ENCODE measurements at regions not wholly inside any gene's neighbourhood (a gene's known extent, or its start where the extent isn't known, plus 50 kb on each side); places are given as distances from the start of the nearest gene placed in this dataset.

- H3K27me3 ChIP-seq (replicated peaks; ENCODE audit: insufficient read depth, low read depth, low read length, poor library complexity), result no peaks in the 10 kb centered on the region
- DNase-seq (ENCODE audit: low spot score), result no peak
- intact Hi-C loops (cut with micrococcal nuclease; ENCODE audit: unreplicated experiment), result no loop called here
- no TSS peak for BruUV-seq (replicated peaks)
- no peaks in the 10 kb centered on the region for H3K9me3 ChIP-seq (ENCODE audit: low read depth, low read length, poor library complexity, severe bottlenecking)
- TF ChIP-seq CTCF (conservative IDR thresholded peaks at IDR 0.05; ENCODE audit: low read depth, low read length) (no peak), EZH2 (IDR thresholded peaks at IDR 0.05; ENCODE audit: borderline replicate concordance, low read depth, low read length, poor library complexity, severe bottlenecking) (no peak)
- no peaks in the 10 kb centered on the region for H3K4me1 ChIP-seq (ENCODE audit: insufficient read depth, low read length, poor library complexity, severe bottlenecking)
- ChIA-PET POLR2A (ENCODE audit: low non-redundant PET) (no interaction called here), CTCF (no interaction called here)
- H3K36me3 ChIP-seq (ENCODE audit: insufficient read depth, low read length, poor library complexity, severe bottlenecking), result no peaks in the 10 kb centered on the region
- no peak overlapping the region for H3K27ac ChIP-seq (ENCODE audit: low read depth, low read length, poor library complexity, severe bottlenecking)
- no peak overlapping the region for H3K4me3 ChIP-seq (ENCODE audit: low read depth, low read length, poor library complexity, severe bottlenecking)
Observed at GRCh38 chr14:38040411-38040810, 167.3 kb upstream of the SSTR1 start.

GRCh38 chr14:38042322-38042721 lies 165.4 kb upstream of the SSTR1 start:
- DNase-seq (ENCODE audit: low spot score), result peak; percentile 6
- CTCF ChIA-PET, result no interaction called here

GRCh38 chr14:38044710-38045109 lies 163.0 kb upstream of the SSTR1 start:
- POLR2A ChIA-PET (ENCODE audit: low non-redundant PET), result no interaction called here
- Histone ChIP-seq H3K36me3 (ENCODE audit: insufficient read depth, low read length, poor library complexity, severe bottlenecking) (no peaks in the 10 kb centered on the region), H3K27me3 (replicated peaks; ENCODE audit: insufficient read depth, low read depth, low read length, poor library complexity) (no peaks in the 10 kb centered on the region), H3K4me3 (ENCODE audit: low read depth, low read length, poor library complexity, severe bottlenecking) (no peak overlapping the region), H3K4me1 (ENCODE audit: insufficient read depth, low read length, poor library complexity, severe bottlenecking) (no peaks in the 10 kb centered on the region), H3K27ac (ENCODE audit: low read depth, low read length, poor library complexity, severe bottlenecking) (no peak overlapping the region), H3K9me3 (ENCODE audit: low read depth, low read length, poor library complexity, severe bottlenecking) (no peaks in the 10 kb centered on the region)
- DNase-seq (ENCODE audit: low spot score), result no peak
- CTCF ChIA-PET, result no interaction called here
- no peak for TF ChIP-seq CTCF (conservative IDR thresholded peaks at IDR 0.05; ENCODE audit: low read depth, low read length)
- TF ChIP-seq EZH2 (IDR thresholded peaks at IDR 0.05; ENCODE audit: borderline replicate concordance, low read depth, low read length, poor library complexity, severe bottlenecking), result no peak
- intact Hi-C loops (cut with micrococcal nuclease; ENCODE audit: unreplicated experiment), result no loop called here
- no TSS peak for BruUV-seq (replicated peaks)

More at GRCh38 chr14:38042322-38042721, 165.4 kb upstream of the SSTR1 start:
- H3K27ac ChIP-seq (ENCODE audit: low read depth, low read length, poor library complexity, severe bottlenecking), result no peak overlapping the region
- TF ChIP-seq EZH2 (IDR thresholded peaks at IDR 0.05; ENCODE audit: borderline replicate concordance, low read depth, low read length, poor library complexity, severe bottlenecking), result no peak
- TF ChIP-seq CTCF (conservative IDR thresholded peaks at IDR 0.05; ENCODE audit: low read depth, low read length), result no peak
- no peaks in the 10 kb centered on the region for H3K36me3 ChIP-seq (ENCODE audit: insufficient read depth, low read length, poor library complexity, severe bottlenecking)
- POLR2A ChIA-PET (ENCODE audit: low non-redundant PET), result no interaction called here
- intact Hi-C loops (cut with micrococcal nuclease; ENCODE audit: unreplicated experiment), result no loop called here
- no TSS peak for BruUV-seq (replicated peaks)
- no peaks in the 10 kb centered on the region for H3K4me1 ChIP-seq (ENCODE audit: insufficient read depth, low read length, poor library complexity, severe bottlenecking)
- no peaks in the 10 kb centered on the region for H3K27me3 ChIP-seq (replicated peaks; ENCODE audit: insufficient read depth, low read depth, low read length, poor library complexity)
- no peak overlapping the region for H3K4me3 ChIP-seq (ENCODE audit: low read depth, low read length, poor library complexity, severe bottlenecking)
- H3K9me3 ChIP-seq (ENCODE audit: low read depth, low read length, poor library complexity, severe bottlenecking), result no peaks in the 10 kb centered on the region
